GM18951 (cell line): ENCODE measurements at regions not wholly inside any gene's neighbourhood (a gene's known extent, or its start where the extent isn't known, plus 50 kb on each side); places are given as distances from the start of the nearest gene placed in this dataset.
"Not testable (repeated sequence)": the region's sequence is repeated elsewhere in the genome, so short reads cannot be mapped to it uniquely, and the experiment has no call there.

ENCODE experiments used
- POLR2A ChIP-seq: IDR thresholded peaks from 4 replicates; pipeline ENCODE4 v1.6.1; 2011; ENCODE audit warnings: mild to moderate bottlenecking; ENCODE audit not compliant: insufficient read length, insufficient read depth; ENCODE audit errors: extremely low read depth
- in situ Hi-C: fragments of 300-500 bp; cut with MboI; formaldehyde crosslinking; loops from one replicate; pipeline ENCODE4 v1.12.0; 2022; ENCODE audit warnings: low sequenced_read_pairs, mixed read lengths, inconsistent platforms; ENCODE audit not compliant: unreplicated experiment

DNA sequence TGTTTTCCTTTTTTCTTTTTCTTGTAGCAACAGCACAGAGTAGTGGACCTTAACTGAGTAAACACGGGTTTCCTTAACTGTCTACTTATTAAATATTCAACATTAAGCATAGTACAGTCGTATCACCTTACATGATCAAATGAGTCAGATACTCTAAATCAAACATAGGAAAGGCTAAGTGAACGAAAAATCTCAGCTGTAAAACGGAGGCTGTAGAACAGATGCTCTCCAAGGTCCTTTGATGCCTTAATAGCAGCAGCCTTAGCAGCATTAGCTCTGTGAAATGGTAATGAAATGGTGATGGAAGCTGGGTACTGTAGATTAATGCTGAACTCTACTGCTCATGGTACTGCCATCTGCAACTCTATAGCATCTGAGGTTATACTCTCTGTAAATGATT, 1433.3 kb upstream of the C9orf72 start:
- TF ChIP-seq POLR2A, result no peak
- in situ Hi-C loops, result no loop called here

DNA sequence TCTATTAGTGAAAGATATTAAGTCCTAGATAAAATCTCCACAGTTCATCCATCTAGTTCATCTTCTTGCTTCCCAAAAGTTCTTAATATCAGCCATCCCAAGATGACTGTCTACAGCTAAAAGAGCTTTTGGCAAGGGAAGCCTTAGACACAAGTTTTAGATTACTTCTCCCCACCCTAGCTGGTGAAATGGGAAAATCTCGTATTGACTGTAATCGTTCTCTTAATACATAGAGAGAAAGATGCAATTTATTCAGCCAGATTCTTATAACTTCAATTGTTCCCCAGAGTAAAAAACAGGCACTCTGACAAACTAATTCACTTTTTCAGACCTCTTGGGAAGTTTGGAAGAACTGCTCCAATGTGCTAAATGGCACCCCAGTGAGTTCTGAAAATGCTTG, 1439.6 kb upstream of the C9orf72 start:
- no peak for TF ChIP-seq POLR2A
- in situ Hi-C loops, result no loop called here

DNA sequence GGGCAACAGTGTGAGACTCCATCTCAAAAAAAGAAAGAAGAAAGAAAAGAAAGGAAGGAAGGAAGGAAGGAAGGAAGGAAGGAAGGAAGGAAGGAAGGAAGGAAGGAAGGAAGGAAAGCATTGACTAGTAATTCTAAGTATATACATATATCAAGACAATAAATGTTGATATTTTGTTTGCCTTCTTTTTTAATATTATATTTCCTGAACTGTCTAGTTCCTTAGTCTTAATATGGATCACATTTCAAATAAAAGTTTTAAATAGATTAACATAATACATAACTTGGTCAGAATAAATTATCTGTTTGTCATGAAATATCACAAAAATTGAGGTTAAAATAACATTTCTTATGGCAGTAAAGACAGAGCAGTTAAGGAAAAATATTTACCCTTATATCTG, 1448.4 kb upstream of the C9orf72 start:
- in situ Hi-C loops, result no loop called here
- no peak for TF ChIP-seq POLR2A

DNA sequence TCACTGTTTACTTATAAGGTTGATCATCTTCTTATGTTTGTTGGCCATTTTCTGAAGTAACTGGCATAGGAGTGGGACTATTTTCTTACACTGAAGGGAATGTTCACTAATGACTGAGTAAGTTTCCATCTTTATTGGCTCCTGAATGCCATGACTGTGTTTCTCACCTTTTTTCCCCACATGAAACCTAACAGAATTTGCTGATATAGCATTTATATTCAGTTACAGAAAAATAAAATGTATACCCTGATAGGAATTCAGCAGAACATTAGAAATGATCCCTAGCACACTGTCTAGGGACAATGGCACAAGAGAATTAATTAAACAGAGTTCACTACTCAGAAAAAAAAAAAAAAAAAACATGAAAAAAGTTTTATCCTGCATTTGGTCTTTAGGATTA, 1465.1 kb upstream of the C9orf72 start:
- in situ Hi-C loops, result no loop called here
- TF ChIP-seq POLR2A, result no peak

DNA sequence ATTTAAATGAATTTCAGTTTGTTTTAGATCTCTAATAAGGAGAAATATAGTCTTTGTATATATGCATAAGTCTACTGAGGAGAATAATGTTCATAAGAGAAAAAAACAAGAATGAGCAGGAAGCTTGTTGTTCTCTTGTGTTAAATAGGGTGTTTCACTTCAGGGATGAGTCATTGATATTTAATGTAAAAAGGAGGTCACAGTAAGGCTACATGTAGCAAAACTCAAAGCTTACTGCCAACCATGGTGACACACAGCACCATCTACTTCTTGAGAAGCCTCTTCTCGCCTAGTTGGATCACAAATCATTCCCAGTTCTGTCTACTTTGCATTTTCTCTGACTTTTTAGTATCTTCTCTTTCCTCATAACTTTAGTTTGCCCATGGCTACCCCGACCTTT, 1466.0 kb upstream of the C9orf72 start:
- TF ChIP-seq POLR2A, result no peak
- in situ Hi-C loops, result no loop called here

DNA sequence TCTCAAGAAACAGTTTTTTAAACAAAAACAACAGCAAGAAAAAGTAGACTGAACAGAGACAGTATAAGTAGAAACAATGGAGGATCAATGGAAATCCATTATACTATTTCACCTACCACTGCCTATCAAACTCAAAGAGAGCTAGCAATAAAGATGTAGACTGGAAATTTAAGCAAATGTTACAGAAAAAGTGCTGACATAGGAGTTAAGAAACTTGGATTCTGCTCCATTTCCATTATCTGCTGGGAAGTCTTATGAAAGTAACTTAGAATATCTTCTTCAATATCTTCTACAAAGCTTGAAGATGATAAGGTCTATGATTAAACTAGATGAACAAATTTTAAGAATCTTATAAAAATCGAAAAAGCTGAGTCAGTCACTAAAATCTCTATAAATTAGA, 1469.8 kb upstream of the C9orf72 start:
- TF ChIP-seq POLR2A, result no peak
- in situ Hi-C loops, result no loop called here

DNA sequence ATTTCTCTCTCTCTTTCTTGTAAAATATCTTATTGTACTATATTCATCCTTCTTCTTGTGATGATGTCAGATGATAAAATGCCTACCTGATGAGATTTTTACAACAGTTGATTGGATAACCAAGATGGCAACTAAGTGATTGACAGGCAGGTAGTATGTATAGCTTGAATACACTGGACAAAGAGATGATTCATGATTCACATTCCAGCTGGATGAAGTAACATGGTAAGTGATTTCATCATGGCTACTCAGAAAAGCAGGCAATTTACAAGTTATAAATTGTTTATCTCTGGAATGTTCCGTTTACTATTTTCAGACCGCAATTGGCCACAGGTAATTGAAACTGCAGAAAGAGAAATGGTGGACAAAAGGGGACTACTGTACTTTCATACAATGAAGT, 1471.7 kb upstream of the C9orf72 start:
- in situ Hi-C loops, result no loop called here

DNA sequence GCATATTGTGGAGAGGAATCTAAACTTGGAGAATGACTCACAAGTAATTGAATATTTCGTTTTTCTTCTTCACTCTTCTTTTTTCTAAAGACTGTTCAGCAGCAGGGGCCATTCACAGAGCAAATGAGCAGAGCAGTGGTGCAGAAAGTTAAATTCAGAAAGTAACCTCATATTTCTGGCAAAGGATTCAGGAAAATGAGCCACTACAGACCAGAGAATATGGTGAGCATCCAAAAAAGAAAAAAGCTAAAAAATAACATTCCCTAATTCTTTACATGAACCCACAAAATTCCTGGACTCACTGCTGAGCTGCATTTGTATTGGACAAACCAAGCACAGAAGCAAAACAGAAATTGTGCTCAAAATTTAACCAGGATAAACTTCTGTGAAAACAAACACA, 1486.8 kb upstream of the C9orf72 start:
- TF ChIP-seq POLR2A, result no peak
- in situ Hi-C loops, result no loop called here

More for the DNA sequence above, 1471.7 kb upstream of the C9orf72 start:
- TF ChIP-seq POLR2A, result no peak

DNA sequence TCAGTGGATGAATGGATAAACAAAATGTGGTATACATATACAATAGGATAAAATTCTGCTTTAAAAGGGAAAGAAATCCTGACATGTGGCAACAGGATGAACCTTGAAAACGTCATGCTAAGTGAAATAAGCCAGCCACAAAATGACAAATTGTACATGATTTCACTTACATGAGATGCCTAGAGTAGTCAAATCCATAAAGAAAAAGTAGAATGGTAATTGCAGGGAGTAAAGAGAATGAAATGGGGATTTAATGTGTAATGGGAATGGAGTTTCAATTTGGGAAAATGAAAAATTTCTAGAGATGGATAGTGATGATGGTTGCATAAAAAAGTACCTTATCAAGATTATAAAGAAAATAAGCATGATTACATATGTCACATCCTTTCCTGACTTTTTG, 1489.2 kb upstream of the C9orf72 start:
- no peak for TF ChIP-seq POLR2A
- in situ Hi-C loops, result no loop called here

DNA sequence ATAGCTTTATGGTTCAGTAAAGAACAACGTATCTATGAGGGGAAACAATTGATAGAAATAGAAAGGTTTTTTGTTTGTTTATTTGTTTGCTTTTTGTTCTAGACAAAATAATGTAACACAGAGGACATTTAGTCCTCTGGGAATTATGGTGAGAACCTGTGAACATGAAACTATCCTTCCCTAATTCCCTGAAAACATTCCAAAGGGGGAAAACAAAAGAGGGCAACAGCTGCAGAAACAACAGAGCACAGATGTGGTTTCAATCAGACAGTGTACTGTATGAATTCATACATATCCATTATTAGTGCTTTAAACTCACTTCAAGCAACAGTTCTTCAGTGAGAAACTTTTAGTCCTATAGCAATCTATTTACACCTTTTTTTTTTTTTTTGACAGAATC, 1489.8 kb upstream of the C9orf72 start:
- in situ Hi-C loops, result no loop called here
- no peak for TF ChIP-seq POLR2A

DNA sequence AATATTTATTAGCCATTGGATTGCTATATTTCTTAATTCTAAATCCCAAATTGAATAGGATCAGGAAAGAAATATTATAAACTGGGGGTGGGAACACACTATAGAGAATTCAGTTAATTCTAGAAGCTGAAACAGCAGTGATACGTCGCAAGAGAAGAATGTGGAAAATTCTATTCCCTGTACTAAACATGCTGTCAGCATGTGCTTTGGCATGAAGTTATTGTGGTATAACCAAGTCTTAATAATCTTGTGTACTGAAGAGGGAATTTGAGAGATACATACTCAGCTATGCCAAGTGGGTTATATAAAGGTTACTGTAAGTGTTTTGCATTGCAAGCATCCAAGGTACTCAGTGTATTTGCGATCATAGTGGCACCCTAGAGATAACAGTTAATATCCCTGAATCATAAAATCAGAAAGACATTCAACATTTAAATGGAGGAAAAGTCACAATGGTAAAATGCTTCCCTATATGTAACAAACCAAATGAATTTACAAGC, 1492.9 kb upstream of the C9orf72 start:
- in situ Hi-C loops, result no loop called here
- TF ChIP-seq POLR2A, result no peak

DNA sequence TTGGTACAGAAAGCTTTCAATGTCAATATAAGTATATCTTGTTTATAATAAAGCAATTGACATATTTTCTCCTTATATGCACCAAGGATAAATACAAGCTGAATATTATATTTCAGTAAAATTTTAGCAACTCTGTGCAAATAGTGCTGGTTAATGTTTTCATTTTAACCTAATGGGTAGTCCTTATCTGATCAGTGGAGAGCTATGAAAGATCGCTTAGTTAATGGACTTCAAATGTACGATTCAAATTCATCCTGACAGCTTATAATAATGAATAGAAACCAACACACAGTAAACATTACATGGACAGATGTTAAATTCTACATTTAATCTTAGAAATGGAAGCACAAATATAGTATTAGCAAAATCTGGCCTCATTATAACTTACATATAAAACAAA, 1495.2 kb upstream of the C9orf72 start:
- in situ Hi-C loops, result no loop called here
- no peak for TF ChIP-seq POLR2A

DNA sequence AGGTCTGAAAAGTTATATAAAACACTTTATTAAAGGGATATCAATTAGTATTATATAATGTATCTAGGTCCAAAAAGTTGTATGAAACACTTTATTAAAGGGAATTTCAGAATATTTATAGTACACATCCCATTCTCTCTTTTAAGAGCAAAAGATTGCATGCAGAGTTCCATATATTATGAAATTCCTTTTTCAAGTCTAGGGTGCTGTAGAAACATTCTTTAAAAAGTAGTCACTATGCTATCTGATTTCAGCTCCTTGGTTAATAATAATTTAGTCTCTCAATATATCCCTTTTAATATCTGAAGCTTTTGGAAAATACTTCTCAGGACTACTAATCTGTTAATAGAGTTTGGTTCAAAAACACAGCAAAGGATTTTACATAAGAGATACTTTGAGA, 1496.1 kb upstream of the C9orf72 start:
- in situ Hi-C loops, result no loop called here

DNA sequence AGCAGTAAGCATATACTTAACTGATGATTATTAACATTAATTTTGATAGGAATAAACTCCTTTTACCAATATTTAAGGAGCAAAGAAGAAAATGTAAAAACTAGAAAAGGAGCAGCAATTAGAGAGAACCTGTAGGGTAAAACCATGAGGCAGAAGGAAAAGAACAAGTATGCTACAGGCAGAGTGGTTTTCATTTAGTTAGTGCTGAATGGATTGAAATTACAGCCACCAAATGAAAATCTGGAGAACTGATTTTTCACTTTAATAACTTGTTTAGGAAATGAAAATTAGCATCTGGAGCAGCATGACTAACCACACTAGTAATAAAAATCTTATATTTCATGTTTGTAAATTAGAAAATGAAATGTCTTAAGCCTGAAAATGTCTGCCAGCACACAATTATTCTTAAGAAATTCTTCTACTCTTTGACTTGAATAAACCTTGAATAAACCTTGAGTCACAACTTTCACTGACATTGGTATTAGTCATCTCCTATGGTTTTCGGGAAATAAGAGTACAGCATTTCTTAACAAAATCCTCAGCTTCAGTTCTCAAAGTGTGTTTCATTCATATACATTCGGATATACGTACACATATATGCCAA, 1504.9 kb upstream of the C9orf72 start:
- in situ Hi-C loops, result no loop called here
- TF ChIP-seq POLR2A, result no peak

More for the DNA sequence above, 1496.1 kb upstream of the C9orf72 start:
- no peak for TF ChIP-seq POLR2A

DNA sequence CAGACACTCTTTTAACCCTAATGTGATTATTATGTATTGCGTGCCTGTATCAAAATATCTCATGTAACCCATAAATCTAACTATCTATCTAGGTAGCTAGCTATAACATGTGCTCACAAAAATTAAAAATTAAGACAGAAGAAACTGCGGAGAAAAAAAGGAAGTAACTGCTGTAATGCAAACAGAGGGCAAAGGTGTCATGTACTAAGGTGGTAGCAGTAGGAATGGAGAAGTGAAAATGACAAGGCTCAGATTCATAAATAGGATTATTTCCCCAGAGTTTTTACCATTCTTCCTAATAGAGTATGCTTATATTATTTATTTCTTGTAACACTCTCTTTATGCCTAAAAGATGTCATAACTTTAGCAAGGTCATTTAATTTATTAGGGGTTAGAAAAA, 1527.5 kb upstream of the C9orf72 start:
- in situ Hi-C loops, result no loop called here
- no peak for TF ChIP-seq POLR2A

DNA sequence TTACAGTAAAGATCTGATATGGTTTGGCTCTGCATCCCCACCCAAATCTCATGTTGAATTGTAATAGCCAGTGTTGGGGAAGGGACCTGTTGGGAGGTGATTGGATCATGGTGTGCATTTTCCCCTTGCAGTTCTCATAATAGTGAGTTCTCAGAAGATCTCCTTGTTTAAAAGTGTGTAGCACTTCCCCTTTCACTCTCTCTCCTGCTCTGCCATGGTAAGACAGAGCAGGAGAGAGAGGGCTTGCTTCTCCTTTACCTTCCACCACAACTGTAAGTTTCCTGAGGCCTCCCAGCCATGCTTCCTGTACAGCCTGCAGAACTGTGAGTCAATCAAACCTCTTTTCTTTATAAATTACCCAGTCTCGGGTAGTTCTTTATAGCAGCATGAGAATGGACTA, 1530.9 kb upstream of the C9orf72 start:
- in situ Hi-C loops, result not testable (repeated sequence)
